Neural crest cell (in vitro differentiated cells): ENCODE measurements at regions not wholly inside any gene's neighbourhood (a gene's known extent, or its start where the extent isn't known, plus 50 kb on each side); places are given as distances from the start of the nearest gene placed in this dataset.

Source experiments
- DNase-seq: peaks from one replicate; pipeline ENCODE4 v3.0.0; 2021; ENCODE audit warnings: low read depth, mixed read lengths, low spot score
- H3K27ac Mint-ChIP-seq: one replicate; pipeline ENCODE4 v1.8.0; 2021; ENCODE audit warnings: mild to moderate bottlenecking, mixed read lengths; ENCODE audit not compliant: unreplicated experiment
- H3K27me3 Mint-ChIP-seq: 2 replicates; pipeline ENCODE4 v1.8.0; 2021; ENCODE audit warnings: low read depth, mild to moderate bottlenecking, mixed read lengths
- H3K36me3 Mint-ChIP-seq: 2 replicates; pipeline ENCODE4 v1.8.0; 2021; ENCODE audit warnings: low read depth, mild to moderate bottlenecking, mixed read lengths
- H3K4me1 Mint-ChIP-seq: 2 replicates; pipeline ENCODE4 v1.8.0; 2021; ENCODE audit warnings: mixed read lengths
- H3K4me3 Mint-ChIP-seq: one replicate; pipeline ENCODE4 v1.8.0; 2021; ENCODE audit warnings: mild to moderate bottlenecking, mixed read lengths
- H3K9me3 Mint-ChIP-seq: 2 replicates; pipeline ENCODE4 v1.8.0; 2021; ENCODE audit warnings: mixed read lengths
- CTCF ChIP-seq: fragments of 200-600 bp; sonication (generic); conservative IDR thresholded peaks from 2 replicates; pipeline ENCODE4 v1.5.0; 2021; ENCODE audit warnings: antibody characterized with exemption, mild to moderate bottlenecking

- H3K4me3 Mint-ChIP-seq = no peak overlapping the region
- no peaks in the 10 kb centered on the region for H3K36me3 Mint-ChIP-seq
- H3K4me1 Mint-ChIP-seq = peaks cover 45% of the 10 kb centered on the region
- no peaks in the 10 kb centered on the region for H3K27me3 Mint-ChIP-seq
- peak overlapping the region; percentile 37 for H3K27ac Mint-ChIP-seq
- no peak for DNase-seq
- TF ChIP-seq CTCF = no peak
- H3K9me3 Mint-ChIP-seq = peaks cover 9% of the 10 kb centered on the region
Measured at GRCh38 chr2:8241317-8241716, 440.5 kb upstream of the ID2 start.

GRCh38 chr2:8242739-8243138, 439.1 kb upstream of the ID2 start:
- DNase-seq = no peak
- TF ChIP-seq CTCF = no peak
- Mint-ChIP-seq H3K27ac (no peak overlapping the region), H3K36me3 (no peaks in the 10 kb centered on the region), H3K4me3 (no peak overlapping the region), H3K9me3 (peaks cover 9% of the 10 kb centered on the region), H3K27me3 (no peaks in the 10 kb centered on the region), H3K4me1 (peaks cover 36% of the 10 kb centered on the region)

- Mint-ChIP-seq H3K4me1 (peaks cover 30% of the 10 kb centered on the region), H3K27me3 (no peaks in the 10 kb centered on the region), H3K4me3 (no peak overlapping the region), H3K27ac (no peak overlapping the region), H3K36me3 (no peaks in the 10 kb centered on the region), H3K9me3 (peaks cover 9% of the 10 kb centered on the region)
- no peak for DNase-seq
- TF ChIP-seq CTCF = no peak
Measured at GRCh38 chr2:8243748-8244400, 438.0 kb upstream of the ID2 start.

- no peaks in the 10 kb centered on the region for H3K27me3 Mint-ChIP-seq
- no peak overlapping the region for H3K4me3 Mint-ChIP-seq
- no peak for DNase-seq
- TF ChIP-seq CTCF = no peak
- H3K9me3 Mint-ChIP-seq = peaks cover 9% of the 10 kb centered on the region
- no peak overlapping the region for H3K27ac Mint-ChIP-seq
- no peaks in the 10 kb centered on the region for H3K36me3 Mint-ChIP-seq
- peaks cover 23% of the 10 kb centered on the region for H3K4me1 Mint-ChIP-seq
Measured at GRCh38 chr2:8244639-8245038, 437.2 kb upstream of the ID2 start.

GRCh38 chr2:8246137-8246536, 435.7 kb upstream of the ID2 start:
- no peaks in the 10 kb centered on the region for H3K27me3 Mint-ChIP-seq
- peaks cover 11% of the 10 kb centered on the region for H3K9me3 Mint-ChIP-seq
- H3K36me3 Mint-ChIP-seq = peaks cover 2% of the 10 kb centered on the region
- DNase-seq = no peak
- no peak for TF ChIP-seq CTCF
- H3K27ac Mint-ChIP-seq = no peak overlapping the region
- no peak overlapping the region for H3K4me3 Mint-ChIP-seq
- H3K4me1 Mint-ChIP-seq = peaks cover 13% of the 10 kb centered on the region
